Osteoblast (primary cell): ENCODE measurements at regions not wholly inside any gene's neighbourhood (a gene's known extent, or its start where the extent isn't known, plus 50 kb on each side); places are given as distances from the start of the nearest gene placed in this dataset.

Experiments used
- DNase-seq: peaks from one replicate; pipeline ENCODE4 v3.0.0; 2011; ENCODE audit warnings: low spot score, mixed read lengths; ENCODE audit not compliant: insufficient read length; ENCODE audit errors: missing footprints
- H2AFZ ChIP-seq: 2 replicates; pipeline ENCODE4 v1.6.0; 2011; ENCODE audit warnings: mild to moderate bottlenecking, low read length
- H3K27ac ChIP-seq: 2 replicates; pipeline ENCODE4 v1.5.1; 2011; ENCODE audit warnings: mild to moderate bottlenecking, low read depth, low read length, moderate library complexity
- H3K27me3 ChIP-seq: 2 replicates; pipeline ENCODE4 v1.6.0; 2012; ENCODE audit warnings: mild to moderate bottlenecking, control low read depth, inconsistent platforms, low read length, moderate library complexity; ENCODE audit not compliant: insufficient read depth
- H3K36me3 ChIP-seq: 2 replicates; pipeline ENCODE4 v1.5.1; 2011; ENCODE audit warnings: mild to moderate bottlenecking, low read length, control low read depth, moderate library complexity; ENCODE audit not compliant: insufficient read depth
- H3K4me1 ChIP-seq: 2 replicates; pipeline ENCODE4 v1.5.1; 2011; ENCODE audit warnings: mild to moderate bottlenecking, low read length, control low read depth, moderate library complexity; ENCODE audit not compliant: insufficient read depth
- H3K4me2 ChIP-seq: 2 replicates; pipeline ENCODE4 v1.6.0; 2011; ENCODE audit warnings: mild to moderate bottlenecking, low read length; ENCODE audit not compliant: insufficient read depth
- H3K4me3 ChIP-seq: fragments of 200-600 bp; sonication (generic); 3 replicates; pipeline ENCODE4 v1.5.1; 2012; ENCODE audit warnings: mild to moderate bottlenecking, low read length, inconsistent platforms; ENCODE audit not compliant: insufficient read depth
- H3K79me2 ChIP-seq: 2 replicates; pipeline ENCODE4 v1.6.0; 2012; ENCODE audit warnings: mild to moderate bottlenecking, low read length, control low read depth, inconsistent platforms; ENCODE audit not compliant: insufficient read depth
- H3K9me3 ChIP-seq: 2 replicates; pipeline ENCODE4 v1.5.1; 2011; ENCODE audit warnings: low read depth, low read length, control low read depth
- H4K20me1 ChIP-seq: 2 replicates; pipeline ENCODE4 v1.6.0; 2012; ENCODE audit warnings: mild to moderate bottlenecking, low read length, control low read depth; ENCODE audit not compliant: insufficient read depth
- TF ChIP-seq, protein P1 (sequence below): IDR thresholded peaks from 2 replicates; pipeline ENCODE4 v1.5.1; 2011; ENCODE audit warnings: mild to moderate bottlenecking, low read depth, low read length, moderate library complexity; ENCODE audit errors: extremely low read depth

- no peak overlapping the region for H3K4me2 ChIP-seq
- no peaks in the 10 kb centered on the region for H3K36me3 ChIP-seq
- no peak overlapping the region for H2AFZ ChIP-seq
- H3K4me3 ChIP-seq: no peak overlapping the region
- no peak overlapping the region for H3K27ac ChIP-seq
- H3K9me3 ChIP-seq: no peaks in the 10 kb centered on the region
- no peaks in the 10 kb centered on the region for H3K4me1 ChIP-seq
- no peaks in the 10 kb centered on the region for H3K79me2 ChIP-seq
- no peaks in the 10 kb centered on the region for H3K27me3 ChIP-seq
- no peaks in the 10 kb centered on the region for H4K20me1 ChIP-seq
- no peak for DNase-seq
- TF ChIP-seq, protein P1, sequence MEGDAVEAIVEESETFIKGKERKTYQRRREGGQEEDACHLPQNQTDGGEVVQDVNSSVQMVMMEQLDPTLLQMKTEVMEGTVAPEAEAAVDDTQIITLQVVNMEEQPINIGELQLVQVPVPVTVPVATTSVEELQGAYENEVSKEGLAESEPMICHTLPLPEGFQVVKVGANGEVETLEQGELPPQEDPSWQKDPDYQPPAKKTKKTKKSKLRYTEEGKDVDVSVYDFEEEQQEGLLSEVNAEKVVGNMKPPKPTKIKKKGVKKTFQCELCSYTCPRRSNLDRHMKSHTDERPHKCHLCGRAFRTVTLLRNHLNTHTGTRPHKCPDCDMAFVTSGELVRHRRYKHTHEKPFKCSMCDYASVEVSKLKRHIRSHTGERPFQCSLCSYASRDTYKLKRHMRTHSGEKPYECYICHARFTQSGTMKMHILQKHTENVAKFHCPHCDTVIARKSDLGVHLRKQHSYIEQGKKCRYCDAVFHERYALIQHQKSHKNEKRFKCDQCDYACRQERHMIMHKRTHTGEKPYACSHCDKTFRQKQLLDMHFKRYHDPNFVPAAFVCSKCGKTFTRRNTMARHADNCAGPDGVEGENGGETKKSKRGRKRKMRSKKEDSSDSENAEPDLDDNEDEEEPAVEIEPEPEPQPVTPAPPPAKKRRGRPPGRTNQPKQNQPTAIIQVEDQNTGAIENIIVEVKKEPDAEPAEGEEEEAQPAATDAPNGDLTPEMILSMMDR: no peak
Observed at GRCh38 chr14:36020120-36021029, 156.1 kb downstream of the PTCSC3 start.

DNA sequence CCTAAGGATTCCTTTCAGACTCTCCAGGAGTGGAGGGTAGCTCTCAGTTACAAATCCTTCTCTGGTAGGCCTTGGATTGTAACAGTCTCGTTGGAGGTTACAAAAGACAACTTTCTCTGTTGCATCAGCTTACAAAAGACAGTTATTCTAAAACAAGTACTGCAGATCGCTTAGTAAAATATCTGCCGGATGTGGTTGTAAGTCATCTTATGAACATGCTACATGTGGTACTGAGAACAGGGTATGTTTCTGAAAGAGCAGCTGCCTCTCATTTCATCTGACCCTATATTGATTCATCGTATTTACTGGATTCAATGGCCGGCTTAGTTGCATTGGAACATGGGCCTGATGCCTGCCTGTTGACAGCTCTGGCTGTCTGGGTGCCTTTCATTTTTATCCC, 157.4 kb downstream of the PTCSC3 start:
- Histone ChIP-seq H3K27ac (no peak overlapping the region), H3K4me2 (no peak overlapping the region), H3K4me3 (no peak overlapping the region), H3K4me1 (no peaks in the 10 kb centered on the region), H3K27me3 (no peaks in the 10 kb centered on the region), H3K36me3 (no peaks in the 10 kb centered on the region), H2AFZ (no peak overlapping the region), H4K20me1 (no peaks in the 10 kb centered on the region), H3K9me3 (no peaks in the 10 kb centered on the region), H3K79me2 (no peaks in the 10 kb centered on the region)
- TF ChIP-seq, protein P1: no peak
- DNase-seq: no peak

DNA sequence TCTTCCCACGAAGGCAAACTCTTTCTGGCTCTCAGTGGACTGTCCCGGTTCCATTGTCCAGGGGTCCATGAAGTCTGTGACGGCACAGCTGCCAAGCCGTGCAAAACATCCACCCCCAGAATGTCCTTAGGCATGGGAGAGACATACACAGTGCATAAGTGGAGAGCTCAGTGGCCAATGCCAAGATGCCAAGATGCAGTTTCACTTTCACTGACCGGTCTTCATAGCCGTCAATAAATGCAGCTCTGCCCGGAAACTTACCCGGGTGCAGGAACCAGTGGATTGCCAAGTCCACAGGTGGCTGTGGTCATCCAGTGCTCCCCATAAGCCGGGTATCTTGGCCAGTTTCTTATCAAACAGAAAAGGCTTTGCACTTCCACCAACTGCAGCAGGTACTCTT, 162.3 kb downstream of the PTCSC3 start:
- no peak overlapping the region for H3K27ac ChIP-seq
- TF ChIP-seq, protein P1: no peak
- no peaks in the 10 kb centered on the region for H3K36me3 ChIP-seq
- H3K79me2 ChIP-seq: no peaks in the 10 kb centered on the region
- H4K20me1 ChIP-seq: no peaks in the 10 kb centered on the region
- H3K9me3 ChIP-seq: no peaks in the 10 kb centered on the region
- no peak overlapping the region for H3K4me3 ChIP-seq
- no peaks in the 10 kb centered on the region for H3K4me1 ChIP-seq
- no peak overlapping the region for H3K4me2 ChIP-seq
- no peak overlapping the region for H2AFZ ChIP-seq
- no peak for DNase-seq
- H3K27me3 ChIP-seq: no peaks in the 10 kb centered on the region

DNA sequence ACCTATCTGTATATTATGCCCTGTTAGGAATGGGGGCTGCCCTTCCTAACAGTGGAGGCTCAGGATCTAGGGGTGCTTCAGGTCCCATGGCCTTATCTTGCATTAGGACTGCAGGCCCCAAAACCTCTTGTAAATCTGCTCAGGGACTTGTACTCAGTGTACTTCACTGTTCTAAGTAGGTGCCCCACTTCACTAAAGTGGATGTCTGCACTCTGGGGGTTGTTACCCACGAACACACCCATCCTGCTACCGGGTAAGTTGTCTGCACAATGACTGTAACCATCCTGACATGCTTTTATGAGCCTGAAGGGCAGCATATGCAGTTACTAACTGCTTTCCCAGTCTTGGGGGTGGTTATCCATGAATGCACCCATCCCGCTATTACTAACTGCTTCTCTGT, 163.0 kb downstream of the PTCSC3 start:
- no peaks in the 10 kb centered on the region for H3K4me1 ChIP-seq
- no peak overlapping the region for H3K4me3 ChIP-seq
- no peak overlapping the region for H3K4me2 ChIP-seq
- H4K20me1 ChIP-seq: no peaks in the 10 kb centered on the region
- TF ChIP-seq, protein P1: no peak
- no peak overlapping the region for H2AFZ ChIP-seq
- no peak for DNase-seq
- H3K79me2 ChIP-seq: no peaks in the 10 kb centered on the region
- no peaks in the 10 kb centered on the region for H3K27me3 ChIP-seq
- no peaks in the 10 kb centered on the region for H3K36me3 ChIP-seq
- no peaks in the 10 kb centered on the region for H3K9me3 ChIP-seq
- H3K27ac ChIP-seq: no peak overlapping the region
